GM18505 (cell line): ENCODE measurements at regions not wholly inside any gene's neighbourhood (a gene's known extent, or its start where the extent isn't known, plus 50 kb on each side); places are given as distances from the start of the nearest gene placed in this dataset.

Source experiments
- ATAC-seq: cut with Tn5 transposase; IDR thresholded peaks from one replicate; pipeline ENCODE4 v1.9.1; 2021; ENCODE audit not compliant: unreplicated experiment
- POLR2A ChIP-seq: IDR thresholded peaks from 4 replicates; pipeline ENCODE4 v1.6.1; 2011; ENCODE audit warnings: borderline replicate concordance; ENCODE audit not compliant: insufficient read depth, insufficient read length; ENCODE audit errors: extremely low read depth

- TF ChIP-seq POLR2A, result no peak
- ATAC-seq, result no peak
Measured at GRCh38 chr12:65634061-65634460, 190.2 kb upstream of the HMGA2 start.

- ATAC-seq, result no peak
- TF ChIP-seq POLR2A, result no peak
Measured at GRCh38 chr12:65634626-65635331, 189.5 kb upstream of the HMGA2 start.

GRCh38 chr12:65636436-65636835, 187.8 kb upstream of the HMGA2 start:
- no peak for ATAC-seq
- TF ChIP-seq POLR2A, result no peak

- ATAC-seq, result no peak
- TF ChIP-seq POLR2A, result no peak
Measured at GRCh38 chr12:65637150-65637549, 187.1 kb upstream of the HMGA2 start.

GRCh38 chr12:65637774-65638173, 186.5 kb upstream of the HMGA2 start:
- TF ChIP-seq POLR2A, result no peak
- no peak for ATAC-seq

GRCh38 chr12:65638324-65638723, 186.0 kb upstream of the HMGA2 start:
- no peak for TF ChIP-seq POLR2A
- ATAC-seq, result no peak

GRCh38 chr12:65640489-65640901, 183.8 kb upstream of the HMGA2 start:
- ATAC-seq, result no peak
- TF ChIP-seq POLR2A, result no peak

GRCh38 chr12:65642061-65642661, 182.1 kb upstream of the HMGA2 start:
- ATAC-seq, result no peak
- no peak for TF ChIP-seq POLR2A

- ATAC-seq, result no peak
- TF ChIP-seq POLR2A, result no peak
Measured at GRCh38 chr12:65643171-65643570, 181.1 kb upstream of the HMGA2 start.

GRCh38 chr12:65643595-65644386, 180.5 kb upstream of the HMGA2 start:
- no peak for TF ChIP-seq POLR2A
- no peak for ATAC-seq

GRCh38 chr12:65646127-65646643, 178.1 kb upstream of the HMGA2 start:
- TF ChIP-seq POLR2A, result no peak
- no peak for ATAC-seq

- ATAC-seq, result no peak
- no peak for TF ChIP-seq POLR2A
Measured at GRCh38 chr12:65647074-65647473, 177.2 kb upstream of the HMGA2 start.

GRCh38 chr12:65648461-65648860, 175.8 kb upstream of the HMGA2 start:
- TF ChIP-seq POLR2A, result no peak
- no peak for ATAC-seq

- ATAC-seq, result no peak
Measured at GRCh38 chr12:65649126-65649525, 175.2 kb upstream of the HMGA2 start.

GRCh38 chr12:65651060-65651459, 173.2 kb upstream of the HMGA2 start:
- ATAC-seq, result no peak
- TF ChIP-seq POLR2A, result no peak

More at GRCh38 chr12:65649126-65649525, 175.2 kb upstream of the HMGA2 start:
- no peak for TF ChIP-seq POLR2A
